Endothelial cell (in vitro differentiated cells): ENCODE measurements at regions not wholly inside any gene's neighbourhood (a gene's known extent, or its start where the extent isn't known, plus 50 kb on each side); places are given as distances from the start of the nearest gene placed in this dataset.

Source experiments
- DNase-seq: peaks from one replicate; pipeline ENCODE4 v3.0.0; 2021; ENCODE audit warnings: low spot score
- H3K27ac Mint-ChIP-seq: one replicate; pipeline ENCODE4 v1.8.0; 2021; ENCODE audit warnings: mixed read lengths, inconsistent platforms; ENCODE audit not compliant: unreplicated experiment
- H3K27me3 Mint-ChIP-seq: one replicate; pipeline ENCODE4 v1.8.0; 2021; ENCODE audit warnings: mild to moderate bottlenecking, moderate library complexity, mixed read lengths, inconsistent platforms; ENCODE audit not compliant: unreplicated experiment
- H3K36me3 Mint-ChIP-seq: one replicate; pipeline ENCODE4 v1.8.0; 2021; ENCODE audit warnings: mild to moderate bottlenecking, low read depth, mixed read lengths, inconsistent platforms; ENCODE audit not compliant: unreplicated experiment
- H3K4me1 Mint-ChIP-seq: one replicate; pipeline ENCODE4 v1.8.0; 2021; ENCODE audit warnings: mild to moderate bottlenecking, mixed read lengths, inconsistent platforms; ENCODE audit not compliant: unreplicated experiment
- H3K4me3 Mint-ChIP-seq: one replicate; pipeline ENCODE4 v1.8.0; 2021; ENCODE audit warnings: mild to moderate bottlenecking, mixed read lengths, inconsistent platforms; ENCODE audit not compliant: unreplicated experiment
- H3K9me3 Mint-ChIP-seq: one replicate; pipeline ENCODE4 v1.8.0; 2021; ENCODE audit warnings: mixed read lengths, inconsistent platforms; ENCODE audit not compliant: unreplicated experiment
- TF ChIP-seq, protein P1 (sequence below): fragments of 200-600 bp; sonication (generic); IDR thresholded peaks from one replicate; pipeline ENCODE4 v1.5.0; 2021; ENCODE audit warnings: antibody characterized with exemption; ENCODE audit not compliant: unreplicated experiment

DNA sequence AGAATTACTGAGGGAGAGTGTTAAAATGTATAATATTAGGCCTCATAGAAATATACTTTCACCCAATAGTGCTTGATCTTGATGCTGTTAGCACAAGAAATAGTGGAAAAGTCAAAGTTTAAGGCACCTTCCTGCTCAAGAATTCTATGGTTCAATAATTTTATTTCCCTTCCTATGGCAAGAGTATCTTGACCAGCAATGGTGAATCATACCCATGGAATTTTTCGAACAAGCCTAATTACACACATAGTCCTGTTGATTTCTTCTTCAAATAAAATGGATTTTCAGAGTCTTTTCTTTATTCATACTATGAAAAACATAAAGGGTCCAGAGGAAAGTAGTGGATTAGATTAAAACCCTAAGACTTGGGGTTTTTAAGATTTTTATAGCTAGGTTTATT lies 810.6 kb downstream of the CDH11 start:
- no peaks in the 10 kb centered on the region for H3K36me3 Mint-ChIP-seq
- TF ChIP-seq, protein P1, sequence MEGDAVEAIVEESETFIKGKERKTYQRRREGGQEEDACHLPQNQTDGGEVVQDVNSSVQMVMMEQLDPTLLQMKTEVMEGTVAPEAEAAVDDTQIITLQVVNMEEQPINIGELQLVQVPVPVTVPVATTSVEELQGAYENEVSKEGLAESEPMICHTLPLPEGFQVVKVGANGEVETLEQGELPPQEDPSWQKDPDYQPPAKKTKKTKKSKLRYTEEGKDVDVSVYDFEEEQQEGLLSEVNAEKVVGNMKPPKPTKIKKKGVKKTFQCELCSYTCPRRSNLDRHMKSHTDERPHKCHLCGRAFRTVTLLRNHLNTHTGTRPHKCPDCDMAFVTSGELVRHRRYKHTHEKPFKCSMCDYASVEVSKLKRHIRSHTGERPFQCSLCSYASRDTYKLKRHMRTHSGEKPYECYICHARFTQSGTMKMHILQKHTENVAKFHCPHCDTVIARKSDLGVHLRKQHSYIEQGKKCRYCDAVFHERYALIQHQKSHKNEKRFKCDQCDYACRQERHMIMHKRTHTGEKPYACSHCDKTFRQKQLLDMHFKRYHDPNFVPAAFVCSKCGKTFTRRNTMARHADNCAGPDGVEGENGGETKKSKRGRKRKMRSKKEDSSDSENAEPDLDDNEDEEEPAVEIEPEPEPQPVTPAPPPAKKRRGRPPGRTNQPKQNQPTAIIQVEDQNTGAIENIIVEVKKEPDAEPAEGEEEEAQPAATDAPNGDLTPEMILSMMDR, result no peak
- H3K4me1 Mint-ChIP-seq, result no peaks in the 10 kb centered on the region
- no peaks in the 10 kb centered on the region for H3K9me3 Mint-ChIP-seq
- no peak for DNase-seq
- peaks cover 6% of the 10 kb centered on the region for H3K27me3 Mint-ChIP-seq
- H3K4me3 Mint-ChIP-seq, result no peak overlapping the region
- no peak overlapping the region for H3K27ac Mint-ChIP-seq

DNA sequence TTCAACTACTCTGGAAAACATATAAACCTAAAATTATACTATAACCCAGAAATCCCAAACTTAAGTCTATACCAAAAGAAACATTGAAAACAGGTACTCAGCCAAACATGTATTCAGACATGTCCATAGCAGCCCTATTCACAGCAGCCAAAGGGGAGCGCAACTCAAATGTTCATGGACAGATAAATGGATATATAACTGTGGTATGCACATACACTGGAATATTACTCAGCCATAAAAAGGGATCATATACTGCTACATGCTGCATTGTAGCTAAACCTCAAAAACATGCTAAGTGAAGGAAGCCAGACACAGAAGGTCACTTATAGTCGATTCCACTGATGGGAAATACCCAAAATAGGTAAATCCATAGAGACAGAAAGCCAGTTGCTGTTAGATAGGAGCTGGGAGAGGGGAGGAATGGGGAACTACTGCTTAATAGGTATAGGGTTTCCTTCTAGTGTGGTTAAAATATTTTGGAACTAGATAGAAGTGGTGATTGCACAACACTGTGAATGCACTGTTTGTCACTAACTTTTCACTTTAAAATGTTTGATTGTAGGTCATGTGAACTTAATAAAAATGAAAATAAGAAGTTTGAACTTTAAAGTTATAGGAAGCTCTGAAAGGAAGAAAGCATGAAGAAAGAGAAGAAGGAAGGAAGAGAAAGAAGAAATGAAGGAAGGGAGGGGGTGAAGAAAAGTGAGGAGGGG lies 812.3 kb downstream of the CDH11 start:
- Mint-ChIP-seq H3K4me1 (no peaks in the 10 kb centered on the region), H3K27me3 (peaks cover 6% of the 10 kb centered on the region), H3K27ac (no peak overlapping the region), H3K36me3 (no peaks in the 10 kb centered on the region), H3K9me3 (no peaks in the 10 kb centered on the region), H3K4me3 (no peak overlapping the region)
- TF ChIP-seq, protein P1, result no peak
- DNase-seq, result no peak

DNA sequence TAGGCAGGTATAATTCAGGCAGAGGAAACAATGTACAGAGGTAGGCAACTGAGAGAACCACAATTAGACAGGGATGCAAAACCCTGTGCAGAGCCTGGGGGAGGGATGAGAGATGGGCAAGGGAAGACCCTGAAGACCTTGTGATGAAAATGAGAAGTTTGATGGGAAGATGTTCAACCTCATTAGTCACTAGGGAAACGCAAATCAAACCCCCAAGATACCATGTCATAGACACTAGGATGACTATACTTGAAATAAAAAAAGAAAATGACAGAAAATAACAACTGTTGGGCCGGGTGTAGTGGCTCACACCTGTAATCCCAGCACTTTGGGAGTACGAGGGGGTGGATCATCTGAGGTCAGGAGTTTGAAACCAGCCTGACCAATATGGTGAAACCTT lies 813.1 kb downstream of the CDH11 start:
- Mint-ChIP-seq H3K9me3 (no peaks in the 10 kb centered on the region), H3K36me3 (no peaks in the 10 kb centered on the region), H3K4me1 (no peaks in the 10 kb centered on the region), H3K4me3 (no peak overlapping the region), H3K27me3 (peaks cover 6% of the 10 kb centered on the region), H3K27ac (no peak overlapping the region)
- DNase-seq, result no peak
- TF ChIP-seq, protein P1, result no peak

DNA sequence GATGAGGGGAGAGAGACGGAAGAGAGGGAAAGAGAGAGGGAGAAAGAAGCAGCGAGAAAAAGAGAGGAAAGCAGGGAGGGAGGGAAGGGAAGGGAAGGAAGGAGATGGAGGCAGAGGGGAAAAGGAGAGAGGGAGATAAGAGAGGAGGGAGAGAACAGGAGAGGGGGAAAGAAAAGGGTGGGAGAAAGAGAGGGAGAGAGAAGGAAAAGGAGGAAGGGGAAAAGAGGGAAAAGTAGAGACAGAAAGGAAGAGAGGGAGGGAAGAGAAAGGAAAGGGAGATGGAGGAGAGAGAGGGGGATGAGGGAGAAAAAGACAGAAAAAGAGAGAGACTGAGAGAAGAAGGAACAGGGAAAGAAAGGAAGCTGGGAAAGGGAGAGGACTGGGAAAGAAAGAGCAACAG lies 814.4 kb downstream of the CDH11 start:
- Mint-ChIP-seq H3K27me3 (peaks cover 6% of the 10 kb centered on the region), H3K4me1 (no peaks in the 10 kb centered on the region), H3K4me3 (no peak overlapping the region), H3K36me3 (no peaks in the 10 kb centered on the region), H3K9me3 (no peaks in the 10 kb centered on the region), H3K27ac (no peak overlapping the region)
- DNase-seq, result no peak
- TF ChIP-seq, protein P1, result no peak

DNA sequence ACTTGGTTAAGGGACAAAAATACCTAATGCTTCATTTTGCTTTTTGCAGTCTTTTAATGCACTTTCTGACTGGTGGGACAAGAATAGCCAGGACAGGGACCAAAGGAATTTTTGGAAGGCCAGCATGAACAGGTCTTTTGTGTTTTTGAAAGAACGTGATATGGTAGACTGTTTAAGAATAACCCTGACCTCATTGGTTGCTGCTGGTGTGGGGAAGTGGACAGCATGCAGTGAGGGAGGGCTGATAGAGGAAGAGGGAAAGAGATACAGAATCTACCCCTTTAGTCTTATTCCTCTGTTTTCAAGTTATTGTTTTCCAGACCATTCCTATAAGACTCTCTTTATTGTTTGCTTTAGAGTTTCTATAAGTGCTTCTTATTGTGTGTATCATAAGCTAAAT lies 816.2 kb downstream of the CDH11 start:
- Mint-ChIP-seq H3K4me1 (no peaks in the 10 kb centered on the region), H3K27ac (no peak overlapping the region), H3K4me3 (no peak overlapping the region)

More for the DNA sequence above, 816.2 kb downstream of the CDH11 start:
- TF ChIP-seq, protein P1, result no peak
- H3K36me3 Mint-ChIP-seq, result no peaks in the 10 kb centered on the region
- peaks cover 6% of the 10 kb centered on the region for H3K27me3 Mint-ChIP-seq
- no peak for DNase-seq
- H3K9me3 Mint-ChIP-seq, result no peaks in the 10 kb centered on the region
